ENCODE measurements at regions not wholly inside any gene's neighbourhood (a gene's known extent, or its start where the extent isn't known, plus 50 kb on each side); places are given as distances from the start of the nearest gene placed in this dataset.
A peak's percentile ranks its signal among the peaks of the same experiment; 100 is the strongest.

- H3K36me3 ChIP-seq, result no peaks in the 10 kb centered on the region
- TF ChIP-seq CTCF (IDR thresholded peaks at IDR 0.05), result no peak
- no peak overlapping the region for H3K27ac ChIP-seq
- no peaks in the 10 kb centered on the region for H3K9me3 ChIP-seq
- H3K4me3 ChIP-seq, result no peak overlapping the region
- no peaks in the 10 kb centered on the region for H3K27me3 ChIP-seq
- no peak for DNase-seq (ENCODE audit: low spot score)
- H3K4me1 ChIP-seq, result no peaks in the 10 kb centered on the region
These were observed 502.7 kb downstream of the PLCL1 start for GRCh38 chr2:198307093-198307492.

GRCh38 chr2:198304859-198305258 is 500.5 kb downstream of the PLCL1 start:
- Histone ChIP-seq H3K4me3 (no peak overlapping the region), H3K36me3 (no peaks in the 10 kb centered on the region), H3K9me3 (no peaks in the 10 kb centered on the region), H3K4me1 (no peaks in the 10 kb centered on the region), H3K27me3 (no peaks in the 10 kb centered on the region), H3K27ac (no peak overlapping the region)
- no peak for TF ChIP-seq CTCF (IDR thresholded peaks at IDR 0.05)
- no peak for DNase-seq (ENCODE audit: low spot score)

GRCh38 chr2:198297350-198297749 is 493.0 kb downstream of the PLCL1 start:
- TF ChIP-seq CTCF (IDR thresholded peaks at IDR 0.05), result no peak
- DNase-seq (ENCODE audit: low spot score), result no peak
- Histone ChIP-seq H3K27me3 (no peaks in the 10 kb centered on the region), H3K4me1 (no peaks in the 10 kb centered on the region), H3K9me3 (no peaks in the 10 kb centered on the region), H3K36me3 (no peaks in the 10 kb centered on the region), H3K4me3 (no peak overlapping the region), H3K27ac (no peak overlapping the region)

GRCh38 chr2:198296665-198297308 is 492.4 kb downstream of the PLCL1 start:
- DNase-seq (ENCODE audit: low spot score), result no peak
- H3K4me1 ChIP-seq, result no peaks in the 10 kb centered on the region
- H3K27ac ChIP-seq, result no peak overlapping the region
- peak; percentile 73 to 89 for TF ChIP-seq CTCF (IDR thresholded peaks at IDR 0.05)
- no peaks in the 10 kb centered on the region for H3K36me3 ChIP-seq
- H3K4me3 ChIP-seq, result no peak overlapping the region
- no peaks in the 10 kb centered on the region for H3K9me3 ChIP-seq
- H3K27me3 ChIP-seq, result no peaks in the 10 kb centered on the region

- Histone ChIP-seq H3K27me3 (no peaks in the 10 kb centered on the region), H3K4me3 (no peak overlapping the region), H3K9me3 (no peaks in the 10 kb centered on the region), H3K4me1 (no peaks in the 10 kb centered on the region), H3K36me3 (no peaks in the 10 kb centered on the region), H3K27ac (no peak overlapping the region)
- TF ChIP-seq CTCF (IDR thresholded peaks at IDR 0.05), result no peak
- no peak for DNase-seq (ENCODE audit: low spot score)
These were observed 488.9 kb downstream of the PLCL1 start for GRCh38 chr2:198293281-198293680.

- no peaks in the 10 kb centered on the region for H3K36me3 ChIP-seq
- no peaks in the 10 kb centered on the region for H3K27me3 ChIP-seq
- no peak for TF ChIP-seq CTCF (IDR thresholded peaks at IDR 0.05)
- H3K4me1 ChIP-seq, result no peaks in the 10 kb centered on the region
- H3K27ac ChIP-seq, result no peak overlapping the region
- H3K4me3 ChIP-seq, result no peak overlapping the region
- DNase-seq (ENCODE audit: low spot score), result no peak
- no peaks in the 10 kb centered on the region for H3K9me3 ChIP-seq
These were observed 485.4 kb downstream of the PLCL1 start for GRCh38 chr2:198289811-198290210.

Data from right atrium auricular region (tissue), 2 donors.